D721Med (cell line): ENCODE measurements at regions not wholly inside any gene's neighbourhood (a gene's known extent, or its start where the extent isn't known, plus 50 kb on each side); places are given as distances from the start of the nearest gene placed in this dataset.

Source experiments
- DNase-seq: peaks from one replicate; pipeline ENCODE4 v3.0.0; 2011; ENCODE audit warnings: low spot score; ENCODE audit not compliant: insufficient read length
- FAIRE-seq: peaks from 2 replicates; lab custom pipeline; 2011; peaks lifted over from hg19 to GRCh38; lab: Jason Lieb, UNC
- CTCF ChIP-seq: IDR thresholded peaks from 2 replicates; pipeline ENCODE4 v1.5.1; 2012; ENCODE audit warnings: mild to moderate bottlenecking, control low read depth; ENCODE audit not compliant: insufficient read depth; ENCODE audit errors: missing control alignments

GRCh38 chr12:87152075-87152474, 877.1 kb downstream of the C12orf50 start:
- DNase-seq (no peak), FAIRE-seq (no peak)
- no peak for TF ChIP-seq CTCF

GRCh38 chr12:87150969-87151662, 878.1 kb downstream of the C12orf50 start:
- no peak for TF ChIP-seq CTCF
- no peak for DNase-seq
- FAIRE-seq, result no peak

GRCh38 chr12:87142342-87142741, 886.2 kb upstream of the MGAT4C start:
- TF ChIP-seq CTCF, result no peak
- DNase-seq (no peak), FAIRE-seq (no peak)

- TF ChIP-seq CTCF, result no peak
- FAIRE-seq (no peak), DNase-seq (no peak)
Measured at GRCh38 chr12:87141091-87141490, 884.9 kb upstream of the MGAT4C start.

GRCh38 chr12:87140262-87140661, 884.1 kb upstream of the MGAT4C start:
- no peak for DNase-seq
- no peak for FAIRE-seq
- no peak for TF ChIP-seq CTCF

- TF ChIP-seq CTCF, result no peak
- FAIRE-seq, result no peak
- no peak for DNase-seq
Measured at GRCh38 chr12:87137220-87137619, 881.0 kb upstream of the MGAT4C start.

GRCh38 chr12:87136330-87136976, 880.3 kb upstream of the MGAT4C start:
- TF ChIP-seq CTCF, result no peak
- DNase-seq (no peak), FAIRE-seq (no peak)
